Uterus (tissue), 2 donors: ENCODE measurements at regions not wholly inside any gene's neighbourhood (a gene's known extent, or its start where the extent isn't known, plus 50 kb on each side); places are given as distances from the start of the nearest gene placed in this dataset.

Experiments
- CTCF ChIP-seq, 4 experiments: fragments of 200-600 bp in 2 of 4; fragments of 450-650 bp in 2 of 4; sonication (generic) in 2 of 4; IDR thresholded peaks; one replicate each; pipeline ENCODE4 v1.5.1; 2016 to 2019; ENCODE audit warnings: antibody characterized with exemption in 4 of 4, mild to moderate bottlenecking in 2 of 4, moderate library complexity in 1 of 4
- POLR2A ChIP-seq, 2 donors: fragments of 450-650 bp; IDR thresholded peaks; one replicate each; pipeline ENCODE4 v1.6.1; 2016; ENCODE audit warnings: antibody characterized with exemption in 2 of 2, mild to moderate bottlenecking in 1 of 2, moderate library complexity in 1 of 2

GRCh38 chr21:35796844-35797243 lies 263.5 kb downstream of the SETD4 start:
- TF ChIP-seq CTCF (IDR thresholded peaks at IDR 0.05) (no peak), POLR2A (IDR thresholded peaks at IDR 0.05) (no peak)
